Pancreas (tissue), 10 donors: ENCODE measurements at regions not wholly inside any gene's neighbourhood (a gene's known extent, or its start where the extent isn't known, plus 50 kb on each side); places are given as distances from the start of the nearest gene placed in this dataset.
A peak's percentile ranks its signal among the peaks of the same experiment; 100 is the strongest.

Experiments
- ATAC-seq, 4 donors: fragments of 200-7000 bp; cut with Tn5 transposase; one replicate each; pipeline versions ENCODE4 v1.8.0 to v1.9.1; 2020; ENCODE audit warnings: mild to moderate bottlenecking in 4 of 4, moderate library complexity in 4 of 4
- DNase-seq, 6 donors: peaks; one replicate each; pipeline ENCODE4 v3.0.0-alpha.2; 2020
- FAIRE-seq: peaks from 2 replicates; lab custom pipeline; 2012; peaks lifted over from hg19 to GRCh38; lab: Jason Lieb, UNC
- H3K27ac ChIP-seq, 4 donors: fragments of 200-600 bp; sonication (generic); 1 replicate in 3 of 4; 2 replicates in 1 of 4; pipeline versions ENCODE4 v1.5.0 to v1.8.0; 2020
- H3K27me3 ChIP-seq, 4 donors: fragments of 200-600 bp; one replicate each; pipeline ENCODE4 v1.8.0; 2021
- H3K36me3 ChIP-seq, 3 donors: fragments of 200-600 bp; sonication (generic) in 1 of 3; one replicate each; pipeline versions ENCODE4 v1.5.0 to v1.8.0; 2020 to 2021
- H3K4me1 ChIP-seq, 3 donors: fragments of 200-600 bp; one replicate each; pipeline ENCODE4 v1.8.0; 2021
- H3K4me3 ChIP-seq, 4 donors: fragments of 200-600 bp; sonication (generic) in 2 of 4; one replicate each; pipeline versions ENCODE4 v1.5.0 to v1.8.0; 2020 to 2021
- H3K9me3 ChIP-seq, 4 donors: fragments of 200-600 bp; one replicate each; pipeline ENCODE4 v1.8.0; 2021
- WGBS, 2 donors: extraction: QIAGEN DNeasy Blood & Tissue Kit; methylation state at CpG; one replicate each; pipeline ENCODE4 v1.1.7; 2013; 5-methylcytosine and 5-hydroxymethylcytosine counted together
- intact Hi-C, 3 donors: fragments of 100-400 bp; cut with DNase I; formaldehyde crosslinking; loops; one replicate each; pipeline versions ENCODE4 v1.11.1 to v1.14.2; 2022
- TF ChIP-seq, protein P1 (sequence below), 4 donors: fragments of 200-600 bp; sonication (generic) in 3 of 4; IDR thresholded peaks; one replicate each; pipeline versions ENCODE4 v1.5.0 to v1.8.0; 2021; ENCODE audit warnings: antibody characterized with exemption in 4 of 4
- donor health status: healthy with polysubstance abuse.
- donor health status: DM: no; HTN: no; CAD: no; lungs with moderate emphysema.
- donor health status: DM: no; HTN: no; CAD: no.
- donor health status: control.
- donor health status: control.
- donor health status: Bipolar disorder and iron deficiency.
- donor health status: DM: yes; HTN: yes; CAD: no.
- donor health status: DM: no; HTN: no; CAD: no.
- donor health status: DM: no; HTN: no; CAD: no.
- donor health status: DM: yes; HTN: yes; CAD: no.

DNA sequence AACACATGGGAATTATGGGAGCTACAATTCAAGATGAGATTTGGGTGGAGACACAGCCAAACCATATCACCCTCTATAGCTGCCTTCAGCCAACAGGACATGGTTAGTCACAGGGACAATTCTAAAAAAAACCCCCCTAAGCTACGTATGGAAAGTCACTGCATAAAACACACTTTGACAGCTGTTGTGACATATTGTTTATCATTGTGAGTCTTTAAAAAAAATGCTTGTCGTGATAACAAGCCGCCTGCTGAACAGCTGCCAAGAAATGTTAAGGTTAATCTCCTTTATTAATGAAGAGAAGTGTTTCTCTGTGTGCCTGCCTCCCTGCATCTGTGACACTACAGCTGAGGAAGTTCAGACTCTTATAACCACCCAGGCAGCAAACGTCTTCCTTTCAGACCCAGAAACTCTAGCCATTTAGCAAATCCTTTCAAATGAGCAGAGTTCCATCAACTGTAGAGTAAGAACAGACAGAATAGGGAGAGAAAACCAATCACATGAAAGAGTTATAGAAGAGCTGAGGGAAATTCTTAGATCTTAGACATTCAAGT lies 1459.6 kb upstream of the TMEM132C start:
- Histone ChIP-seq H3K9me3 (no peaks in the 10 kb centered on the region), H3K27ac (no peak overlapping the region), H3K27me3 (no peaks in the 10 kb centered on the region), H3K4me3 (no peak overlapping the region), H3K4me1 (no peaks in the 10 kb centered on the region), H3K36me3 (no peaks in the 10 kb centered on the region)
- WGBS, 2 donors, result 8 to 11% methylated on average over 4 of the region's 4 CpGs
- DNase-seq (no peak), ATAC-seq (no peak), FAIRE-seq (no peak)
- intact Hi-C loops, result no loop called here
- TF ChIP-seq, protein P1, sequence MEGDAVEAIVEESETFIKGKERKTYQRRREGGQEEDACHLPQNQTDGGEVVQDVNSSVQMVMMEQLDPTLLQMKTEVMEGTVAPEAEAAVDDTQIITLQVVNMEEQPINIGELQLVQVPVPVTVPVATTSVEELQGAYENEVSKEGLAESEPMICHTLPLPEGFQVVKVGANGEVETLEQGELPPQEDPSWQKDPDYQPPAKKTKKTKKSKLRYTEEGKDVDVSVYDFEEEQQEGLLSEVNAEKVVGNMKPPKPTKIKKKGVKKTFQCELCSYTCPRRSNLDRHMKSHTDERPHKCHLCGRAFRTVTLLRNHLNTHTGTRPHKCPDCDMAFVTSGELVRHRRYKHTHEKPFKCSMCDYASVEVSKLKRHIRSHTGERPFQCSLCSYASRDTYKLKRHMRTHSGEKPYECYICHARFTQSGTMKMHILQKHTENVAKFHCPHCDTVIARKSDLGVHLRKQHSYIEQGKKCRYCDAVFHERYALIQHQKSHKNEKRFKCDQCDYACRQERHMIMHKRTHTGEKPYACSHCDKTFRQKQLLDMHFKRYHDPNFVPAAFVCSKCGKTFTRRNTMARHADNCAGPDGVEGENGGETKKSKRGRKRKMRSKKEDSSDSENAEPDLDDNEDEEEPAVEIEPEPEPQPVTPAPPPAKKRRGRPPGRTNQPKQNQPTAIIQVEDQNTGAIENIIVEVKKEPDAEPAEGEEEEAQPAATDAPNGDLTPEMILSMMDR (IDR thresholded peaks at IDR 0.05), result no peak

DNA sequence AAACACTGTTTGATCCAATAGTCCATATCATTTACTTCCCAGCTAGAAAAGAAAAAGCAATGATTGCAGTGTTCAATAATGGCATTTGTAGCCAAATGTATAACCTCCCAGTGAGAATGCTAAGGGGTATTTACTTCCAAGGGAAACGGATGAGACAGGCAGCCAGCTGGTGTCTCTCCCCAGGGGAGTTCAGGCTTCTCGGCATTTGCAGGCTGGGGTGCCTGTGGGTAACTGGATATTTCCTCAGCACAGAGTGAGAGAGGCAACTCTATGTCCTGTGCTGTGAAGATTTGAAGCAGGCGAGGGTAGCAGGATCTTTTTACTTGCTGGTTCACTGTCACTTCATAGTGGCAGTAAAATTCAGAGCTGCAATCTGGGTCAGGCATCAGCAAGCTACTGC lies 1455.6 kb upstream of the TMEM132C start:
- ATAC-seq (no peak), FAIRE-seq (no peak), DNase-seq (no peak)
- no peak overlapping the region for H3K4me3 ChIP-seq
- no peak overlapping the region for H3K27ac ChIP-seq
- H3K36me3 ChIP-seq, result no peaks in the 10 kb centered on the region
- 29 to 36% methylated on average over 3 of the region's 3 CpGs for WGBS, 2 donors
- no peaks in the 10 kb centered on the region for H3K9me3 ChIP-seq
- TF ChIP-seq, protein P1 (IDR thresholded peaks at IDR 0.05), result no peak
- no peaks in the 10 kb centered on the region for H3K27me3 ChIP-seq
- H3K4me1 ChIP-seq, result no peaks in the 10 kb centered on the region
- intact Hi-C loops, result no loop called here

DNA sequence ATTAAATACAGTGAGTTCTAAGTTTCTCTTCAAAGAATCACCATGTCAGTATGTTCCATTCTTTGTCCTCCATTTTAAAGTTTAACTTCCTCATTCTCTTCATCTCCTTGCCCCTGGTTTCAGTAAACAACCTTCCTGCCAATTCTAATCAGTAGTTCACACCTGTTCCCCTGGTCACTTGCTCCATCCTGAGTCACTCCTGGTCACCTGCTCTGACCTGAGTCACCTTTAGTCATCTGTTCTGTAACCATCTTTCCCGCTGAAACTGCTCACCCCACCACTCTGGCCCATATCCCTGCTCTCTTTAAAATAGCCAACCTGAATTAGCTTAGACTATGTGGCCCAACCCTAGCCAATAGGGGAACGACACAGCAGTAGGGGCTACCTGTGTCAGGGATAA lies 1447.4 kb upstream of the TMEM132C start:
- WGBS, 2 donors, result 59 to 64% methylated on average over 2 of the region's 2 CpGs
- TF ChIP-seq, protein P1 (IDR thresholded peaks at IDR 0.05), result no peak
- Histone ChIP-seq H3K27me3 (no peaks in the 10 kb centered on the region), H3K4me1 (no peaks in the 10 kb centered on the region), H3K36me3 (no peaks in the 10 kb centered on the region), H3K27ac (no peak overlapping the region), H3K4me3 (no peak overlapping the region), H3K9me3 (no peaks in the 10 kb centered on the region)
- FAIRE-seq, result no peak
- DNase-seq, result no peak
- no peak for ATAC-seq
- intact Hi-C loops, result no loop called here

DNA sequence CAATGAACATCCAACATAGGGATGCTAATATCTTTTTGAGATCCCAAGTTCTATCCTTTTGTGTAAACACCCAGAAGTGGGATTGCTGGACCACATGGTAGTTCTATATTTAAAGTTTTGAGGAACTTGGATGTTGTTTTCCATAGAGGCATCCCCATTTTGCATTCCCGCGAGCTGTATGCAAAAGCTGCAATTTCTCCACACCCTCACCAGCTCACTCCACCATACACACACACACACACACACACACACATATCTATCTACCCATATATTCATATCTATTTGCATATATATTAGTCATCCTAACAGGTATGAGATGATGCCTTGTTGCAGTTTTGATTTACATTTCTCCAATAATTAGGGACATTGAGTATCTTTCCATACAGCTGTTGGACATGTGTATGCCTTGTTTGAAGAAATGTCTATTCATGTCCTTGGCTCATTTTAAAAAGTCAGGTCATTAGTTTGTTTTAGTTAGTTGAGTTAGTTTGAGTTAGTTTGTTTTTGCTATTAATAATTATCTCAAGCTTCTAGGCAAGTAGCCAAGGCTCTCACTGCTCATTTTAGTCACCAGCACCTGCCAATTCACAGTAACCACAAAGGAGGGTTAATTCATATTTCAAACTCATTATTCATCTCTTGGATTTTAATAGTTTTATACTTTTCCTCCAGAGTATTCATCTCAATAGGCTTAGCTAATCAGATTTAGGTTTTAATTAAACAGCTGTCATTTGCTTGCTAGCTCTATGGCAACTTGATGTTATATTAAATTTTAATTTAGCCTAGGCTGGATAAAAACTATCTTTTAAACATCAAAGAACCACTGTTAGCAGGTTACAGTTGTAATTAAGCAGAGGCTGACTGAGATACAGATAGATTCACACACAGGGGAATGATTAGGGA lies 1435.9 kb upstream of the TMEM132C start:
- Histone ChIP-seq H3K27me3 (peaks cover 0 to 20% (median 2%) of the 10 kb centered on the region in 4 donors), H3K4me3 (no peak overlapping the region), H3K27ac (no peak overlapping the region), H3K36me3 (no peaks in the 10 kb centered on the region), H3K9me3 (no peaks in the 10 kb centered on the region), H3K4me1 (peaks cover 0 to 7% (median 2%) of the 10 kb centered on the region in 3 donors)
- intact Hi-C loops, result no loop called here
- DNase-seq (no peak), ATAC-seq (peak; percentile 55 to 76 (median 66)), FAIRE-seq (no peak)
- TF ChIP-seq, protein P1 (IDR thresholded peaks at IDR 0.05), result no peak
- WGBS, 2 donors, result 35 to 38% methylated on average over 2 of the region's 2 CpGs

DNA sequence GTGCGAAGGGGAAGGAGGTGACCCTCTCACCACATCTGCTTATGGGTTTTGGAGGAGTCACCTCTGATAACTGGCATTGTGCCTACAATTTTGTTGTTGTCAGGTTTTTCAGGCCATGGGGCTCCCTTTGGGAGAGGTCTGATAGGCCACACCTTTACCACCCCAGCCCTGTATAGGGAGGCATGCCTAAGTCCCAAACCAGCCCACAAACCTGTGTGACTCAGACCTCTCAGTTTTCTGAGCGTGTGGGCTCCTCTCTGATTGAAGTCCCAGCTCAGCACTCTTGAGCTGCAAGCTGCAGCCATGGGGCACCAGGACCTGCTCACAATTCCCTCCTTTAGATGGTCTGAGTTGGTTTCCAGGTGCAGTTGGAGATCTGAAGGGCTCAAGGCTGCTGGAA lies 1429.3 kb upstream of the TMEM132C start:
- Histone ChIP-seq H3K9me3 (no peaks in the 10 kb centered on the region), H3K27ac (no peak overlapping the region), H3K4me1 (no peaks in the 10 kb centered on the region), H3K27me3 (peaks cover 0 to 8% (median 0%) of the 10 kb centered on the region in 4 donors), H3K4me3 (no peak overlapping the region), H3K36me3 (no peaks in the 10 kb centered on the region)
- no peak for DNase-seq
- ATAC-seq, result no peak
- intact Hi-C loops, result no loop called here
- 27 to 53% methylated on average over 2 of the region's 2 CpGs for WGBS, 2 donors
- no peak for FAIRE-seq
- TF ChIP-seq, protein P1 (IDR thresholded peaks at IDR 0.05), result no peak
